ENCODE measurements at regions not wholly inside any gene's neighbourhood (a gene's known extent, or its start where the extent isn't known, plus 50 kb on each side); places are given as distances from the start of the nearest gene placed in this dataset.

DNA sequence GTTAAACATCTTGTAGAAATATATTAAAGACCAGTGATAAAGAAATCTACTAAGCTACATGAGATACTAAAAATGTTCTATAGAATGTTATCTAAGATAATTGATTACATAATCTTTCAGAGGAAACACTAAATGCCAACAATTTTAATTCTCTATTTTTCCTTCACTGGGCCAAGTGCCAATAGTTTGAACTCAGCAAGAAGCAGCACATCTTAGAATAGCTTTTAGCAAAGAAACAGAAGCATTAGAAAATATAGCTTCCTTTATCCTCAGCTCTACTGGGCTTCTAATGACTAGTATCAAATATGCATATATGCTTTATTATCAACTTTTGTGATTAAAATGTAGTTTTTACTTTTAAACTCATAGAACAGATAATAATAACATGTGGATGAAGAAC is 461.4 kb upstream of the USP15 start:
- ATAC-seq (ENCODE audit: low read depth) (no peak), DNase-seq (ENCODE audit: low spot score) (no peak)
- Histone ChIP-seq H3K36me3 (ENCODE audit: low read depth) (no peaks in the 10 kb centered on the region), H3K4me3 (ENCODE audit: severe bottlenecking) (no peak overlapping the region), H3K27ac (ENCODE audit: poor library complexity, severe bottlenecking) (no peak overlapping the region), H3K27me3 (ENCODE audit: insufficient read depth, poor library complexity, severe bottlenecking) (no peaks in the 10 kb centered on the region), H3K4me1 (ENCODE audit: insufficient read depth, poor library complexity, severe bottlenecking) (no peaks in the 10 kb centered on the region), H3K9me3 (ENCODE audit: severe bottlenecking) (no peaks in the 10 kb centered on the region)
- TF ChIP-seq CTCF (IDR thresholded peaks at IDR 0.05; ENCODE audit: poor library complexity, severe bottlenecking), result no peak

GRCh38 chr12:61804301-61804700 is 455.9 kb upstream of the USP15 start:
- ATAC-seq (ENCODE audit: low read depth) (no peak), DNase-seq (ENCODE audit: low spot score) (no peak)
- H3K36me3 ChIP-seq (ENCODE audit: low read depth), result no peaks in the 10 kb centered on the region
- H3K4me3 ChIP-seq (ENCODE audit: severe bottlenecking), result no peak overlapping the region
- H3K27ac ChIP-seq (ENCODE audit: poor library complexity, severe bottlenecking), result no peak overlapping the region
- H3K4me1 ChIP-seq (ENCODE audit: insufficient read depth, poor library complexity, severe bottlenecking), result no peaks in the 10 kb centered on the region
- TF ChIP-seq CTCF (IDR thresholded peaks at IDR 0.05; ENCODE audit: poor library complexity, severe bottlenecking), result no peak
- no peaks in the 10 kb centered on the region for H3K27me3 ChIP-seq (ENCODE audit: insufficient read depth, poor library complexity, severe bottlenecking)
- no peaks in the 10 kb centered on the region for H3K9me3 ChIP-seq (ENCODE audit: severe bottlenecking)

DNA sequence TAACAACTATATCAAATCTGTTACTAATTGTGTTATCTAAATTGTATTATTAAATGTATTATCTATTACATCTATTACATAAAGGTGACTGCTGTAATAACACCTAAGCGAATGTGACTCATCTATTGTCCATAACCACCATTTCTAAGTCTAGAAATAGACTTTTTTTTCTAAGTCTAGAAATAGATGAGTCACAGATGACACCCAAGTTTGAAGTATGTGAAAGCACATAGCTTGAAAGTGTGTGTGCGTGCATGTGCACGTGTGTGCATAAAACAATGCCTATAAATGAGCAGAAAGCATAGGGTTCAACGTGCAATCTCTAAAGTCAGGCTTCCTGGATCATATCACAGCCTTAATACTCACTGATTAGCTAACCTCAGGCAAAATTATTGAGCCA is 451.3 kb upstream of the USP15 start:
- H3K9me3 ChIP-seq (ENCODE audit: severe bottlenecking), result no peaks in the 10 kb centered on the region
- ATAC-seq (ENCODE audit: low read depth), result peak; percentile 59
- H3K36me3 ChIP-seq (ENCODE audit: low read depth), result no peaks in the 10 kb centered on the region
- no peak overlapping the region for H3K27ac ChIP-seq (ENCODE audit: poor library complexity, severe bottlenecking)
- H3K4me3 ChIP-seq (ENCODE audit: severe bottlenecking), result no peak overlapping the region
- H3K4me1 ChIP-seq (ENCODE audit: insufficient read depth, poor library complexity, severe bottlenecking), result no peaks in the 10 kb centered on the region
- H3K27me3 ChIP-seq (ENCODE audit: insufficient read depth, poor library complexity, severe bottlenecking), result no peaks in the 10 kb centered on the region
- DNase-seq (ENCODE audit: low spot score), result no peak
- TF ChIP-seq CTCF (IDR thresholded peaks at IDR 0.05; ENCODE audit: poor library complexity, severe bottlenecking), result no peak

DNA sequence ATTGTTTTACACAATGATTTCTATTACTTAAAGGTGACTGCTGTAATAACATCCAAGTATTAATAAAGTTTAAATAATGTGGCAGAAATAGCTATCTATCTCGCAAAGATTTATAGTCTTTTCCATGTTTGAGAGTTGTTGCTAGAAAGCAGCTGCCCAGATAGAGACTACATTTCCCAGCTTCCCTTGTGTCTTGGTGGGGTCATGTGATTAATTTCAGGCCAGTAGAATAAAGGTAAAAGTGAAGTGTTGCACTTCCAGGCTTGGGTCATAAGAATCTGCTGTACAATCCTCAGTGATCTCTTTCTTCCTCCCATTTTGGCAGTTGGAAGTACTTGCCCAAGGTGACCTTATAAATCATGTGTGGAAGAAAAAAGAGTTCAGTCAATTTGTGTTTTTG is 449.7 kb upstream of the USP15 start:
- ATAC-seq (ENCODE audit: low read depth) (no peak), DNase-seq (ENCODE audit: low spot score) (no peak)
- Histone ChIP-seq H3K4me3 (ENCODE audit: severe bottlenecking) (no peak overlapping the region), H3K9me3 (ENCODE audit: severe bottlenecking) (no peaks in the 10 kb centered on the region), H3K4me1 (ENCODE audit: insufficient read depth, poor library complexity, severe bottlenecking) (no peaks in the 10 kb centered on the region), H3K27me3 (ENCODE audit: insufficient read depth, poor library complexity, severe bottlenecking) (no peaks in the 10 kb centered on the region), H3K36me3 (ENCODE audit: low read depth) (no peaks in the 10 kb centered on the region), H3K27ac (ENCODE audit: poor library complexity, severe bottlenecking) (no peak overlapping the region)
- TF ChIP-seq CTCF (IDR thresholded peaks at IDR 0.05; ENCODE audit: poor library complexity, severe bottlenecking), result no peak

DNA sequence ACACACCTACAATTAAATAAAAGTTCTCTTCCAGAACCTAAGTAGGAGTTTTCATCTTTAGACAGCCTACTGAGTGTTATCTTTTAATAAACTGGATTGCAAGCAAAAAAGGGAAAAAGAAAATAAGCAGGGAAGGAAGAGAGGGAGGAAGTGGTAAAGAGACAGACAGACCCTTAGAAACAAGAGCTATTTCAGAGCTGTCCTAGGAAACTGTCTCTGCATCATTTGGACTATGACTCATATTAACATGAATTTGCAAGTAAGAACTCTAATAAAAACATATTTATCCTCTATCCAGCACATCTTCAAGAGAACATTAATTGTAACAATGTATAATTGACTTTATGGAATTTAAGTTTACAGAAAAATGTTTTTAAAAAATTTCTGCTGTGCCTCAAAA is 438.8 kb upstream of the USP15 start:
- H3K27ac ChIP-seq (ENCODE audit: poor library complexity, severe bottlenecking), result no peak overlapping the region
- no peaks in the 10 kb centered on the region for H3K9me3 ChIP-seq (ENCODE audit: severe bottlenecking)
- no peak for DNase-seq (ENCODE audit: low spot score)
- no peaks in the 10 kb centered on the region for H3K36me3 ChIP-seq (ENCODE audit: low read depth)
- no peak for TF ChIP-seq CTCF (IDR thresholded peaks at IDR 0.05; ENCODE audit: poor library complexity, severe bottlenecking)
- no peaks in the 10 kb centered on the region for H3K4me1 ChIP-seq (ENCODE audit: insufficient read depth, poor library complexity, severe bottlenecking)
- no peak overlapping the region for H3K4me3 ChIP-seq (ENCODE audit: severe bottlenecking)
- ATAC-seq (ENCODE audit: low read depth), result peak; percentile 41; the same call in 1 of the 3 replicates
- no peaks in the 10 kb centered on the region for H3K27me3 ChIP-seq (ENCODE audit: insufficient read depth, poor library complexity, severe bottlenecking)

Data from RWPE2 (cell line).